Calu3 (cell line): ENCODE measurements at regions not wholly inside any gene's neighbourhood (a gene's known extent, or its start where the extent isn't known, plus 50 kb on each side); places are given as distances from the start of the nearest gene placed in this dataset.

Source experiments
- BruUV-seq: library from RNA; stranded (reverse); fragments of 400-500 nt; replicated peaks from 2 replicates; lab custom pipeline; 2021; lab: Mats Ljungman, UMichigan
- CTCF ChIA-PET: fragments of 300-600 bp; sonication (Branson Sonifier 250); formaldehyde crosslinking; loops from one replicate; lab custom pipeline; 2022; ENCODE audit warnings: antibody characterized with exemption; lab: Charles Lee
- DNase-seq: peaks from one replicate; pipeline ENCODE4 v3.0.0; 2022
- H3K27ac Mint-ChIP-seq: one replicate; pipeline ENCODE4 v1.8.0; 2022; ENCODE audit warnings: mixed read lengths; ENCODE audit not compliant: unreplicated experiment
- H3K27me3 Mint-ChIP-seq: one replicate; pipeline ENCODE4 v1.8.0; 2022; ENCODE audit warnings: mixed read lengths; ENCODE audit not compliant: unreplicated experiment
- H3K36me3 Mint-ChIP-seq: one replicate; pipeline ENCODE4 v1.8.0; 2022; ENCODE audit warnings: mild to moderate bottlenecking, moderate library complexity, mixed read lengths; ENCODE audit not compliant: insufficient read depth, unreplicated experiment
- H3K4me1 Mint-ChIP-seq: one replicate; pipeline ENCODE4 v1.8.0; 2022; ENCODE audit warnings: mild to moderate bottlenecking, low read depth, mixed read lengths; ENCODE audit not compliant: unreplicated experiment
- H3K4me3 Mint-ChIP-seq: one replicate; pipeline ENCODE4 v1.8.0; 2022; ENCODE audit warnings: mild to moderate bottlenecking, low read depth, moderate library complexity, mixed read lengths; ENCODE audit not compliant: unreplicated experiment
- H3K9me3 Mint-ChIP-seq: one replicate; pipeline ENCODE4 v1.8.0; 2022; ENCODE audit warnings: low read depth, mixed read lengths; ENCODE audit not compliant: unreplicated experiment
- intact Hi-C: fragments of 100-400 bp; cut with micrococcal nuclease; formaldehyde crosslinking; loops from one replicate; pipeline ENCODE4 v1.10.0; 2022; ENCODE audit not compliant: unreplicated experiment
- TF ChIP-seq, protein P1 (sequence below): fragments of 200-600 bp; IDR thresholded peaks from one replicate; pipeline ENCODE4 v1.8.0; 2022; ENCODE audit warnings: antibody characterized with exemption; ENCODE audit not compliant: unreplicated experiment

DNA sequence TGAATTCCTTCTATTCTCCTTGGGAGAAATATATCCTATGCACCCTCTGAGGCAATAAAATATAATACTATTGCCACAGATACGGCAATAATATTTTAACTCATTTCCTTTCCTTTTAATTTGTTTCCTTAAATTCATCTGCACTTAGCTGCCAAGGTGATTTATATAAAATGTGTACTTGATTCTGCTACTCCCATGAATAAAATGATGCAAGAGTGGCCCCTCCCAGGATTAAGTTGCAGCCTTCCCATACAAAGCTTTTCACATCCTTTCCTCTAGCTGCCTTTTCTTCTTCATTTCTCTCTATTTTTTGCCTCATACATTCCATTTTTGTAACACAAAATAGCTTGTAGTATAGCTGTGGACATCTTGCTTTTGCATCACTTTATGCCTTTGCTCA, 464.1 kb upstream of the ZEB2 start:
- intact Hi-C loops = no loop called here
- H3K27me3 Mint-ChIP-seq = no peaks in the 10 kb centered on the region
- H3K36me3 Mint-ChIP-seq = no peaks in the 10 kb centered on the region
- TF ChIP-seq, protein P1, sequence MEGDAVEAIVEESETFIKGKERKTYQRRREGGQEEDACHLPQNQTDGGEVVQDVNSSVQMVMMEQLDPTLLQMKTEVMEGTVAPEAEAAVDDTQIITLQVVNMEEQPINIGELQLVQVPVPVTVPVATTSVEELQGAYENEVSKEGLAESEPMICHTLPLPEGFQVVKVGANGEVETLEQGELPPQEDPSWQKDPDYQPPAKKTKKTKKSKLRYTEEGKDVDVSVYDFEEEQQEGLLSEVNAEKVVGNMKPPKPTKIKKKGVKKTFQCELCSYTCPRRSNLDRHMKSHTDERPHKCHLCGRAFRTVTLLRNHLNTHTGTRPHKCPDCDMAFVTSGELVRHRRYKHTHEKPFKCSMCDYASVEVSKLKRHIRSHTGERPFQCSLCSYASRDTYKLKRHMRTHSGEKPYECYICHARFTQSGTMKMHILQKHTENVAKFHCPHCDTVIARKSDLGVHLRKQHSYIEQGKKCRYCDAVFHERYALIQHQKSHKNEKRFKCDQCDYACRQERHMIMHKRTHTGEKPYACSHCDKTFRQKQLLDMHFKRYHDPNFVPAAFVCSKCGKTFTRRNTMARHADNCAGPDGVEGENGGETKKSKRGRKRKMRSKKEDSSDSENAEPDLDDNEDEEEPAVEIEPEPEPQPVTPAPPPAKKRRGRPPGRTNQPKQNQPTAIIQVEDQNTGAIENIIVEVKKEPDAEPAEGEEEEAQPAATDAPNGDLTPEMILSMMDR = no peak
- DNase-seq = no peak
- CTCF ChIA-PET = no interaction called here
- no peaks in the 10 kb centered on the region for H3K4me1 Mint-ChIP-seq
- H3K4me3 Mint-ChIP-seq = no peak overlapping the region
- H3K27ac Mint-ChIP-seq = no peak overlapping the region
- peaks cover 5% of the 10 kb centered on the region for H3K9me3 Mint-ChIP-seq
- no TSS peak for BruUV-seq

DNA sequence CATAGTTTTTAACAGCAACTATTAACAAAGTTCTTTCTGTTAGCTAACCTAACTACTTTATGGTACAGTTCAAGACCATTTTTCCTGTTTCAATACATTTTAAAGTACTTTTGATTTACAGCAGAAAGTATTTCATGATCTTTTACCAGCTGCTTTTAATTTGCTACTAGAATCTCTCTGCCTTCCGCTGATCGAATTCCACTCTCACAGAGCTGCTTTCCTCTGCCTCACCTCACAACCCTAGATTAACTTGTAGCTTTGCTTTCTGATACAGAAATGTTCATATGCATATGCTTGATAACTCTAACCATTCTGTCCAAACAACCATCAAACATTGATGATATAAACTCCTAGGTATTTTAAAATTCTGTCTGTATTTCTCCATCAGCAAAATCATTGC, 463.2 kb upstream of the ZEB2 start:
- intact Hi-C loops = no loop called here
- H3K9me3 Mint-ChIP-seq = peaks cover 5% of the 10 kb centered on the region
- no peak for DNase-seq
- H3K27ac Mint-ChIP-seq = no peak overlapping the region
- H3K4me1 Mint-ChIP-seq = no peaks in the 10 kb centered on the region
- TF ChIP-seq, protein P1 = no peak
- no peaks in the 10 kb centered on the region for H3K27me3 Mint-ChIP-seq
- no peak overlapping the region for H3K4me3 Mint-ChIP-seq
- no peaks in the 10 kb centered on the region for H3K36me3 Mint-ChIP-seq
- CTCF ChIA-PET = no interaction called here
- no TSS peak for BruUV-seq

DNA sequence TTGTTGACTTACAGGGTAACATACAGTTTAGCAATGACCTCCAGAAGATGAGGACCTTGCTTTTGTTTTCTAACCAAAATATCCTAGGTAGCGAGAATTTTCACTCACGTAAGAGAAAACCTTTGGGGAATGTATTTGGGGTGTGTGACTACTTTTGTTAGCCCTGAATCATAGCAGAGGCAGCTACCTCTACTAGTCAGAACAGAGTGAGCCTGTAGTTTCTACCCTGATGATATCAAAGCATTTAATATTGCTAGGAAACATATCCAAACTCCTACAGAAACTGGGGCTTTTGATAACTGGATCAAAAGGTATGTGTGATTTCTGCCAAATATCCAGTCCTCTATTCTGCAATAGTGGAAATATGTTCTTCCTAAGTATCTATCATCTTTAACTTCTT, 462.6 kb upstream of the ZEB2 start:
- Mint-ChIP-seq H3K36me3 (no peaks in the 10 kb centered on the region), H3K4me3 (no peak overlapping the region), H3K27ac (no peak overlapping the region), H3K9me3 (peaks cover 5% of the 10 kb centered on the region), H3K4me1 (no peaks in the 10 kb centered on the region), H3K27me3 (no peaks in the 10 kb centered on the region)
- BruUV-seq = no TSS peak
- CTCF ChIA-PET = no interaction called here
- TF ChIP-seq, protein P1 = no peak
- DNase-seq = no peak
- intact Hi-C loops = no loop called here

DNA sequence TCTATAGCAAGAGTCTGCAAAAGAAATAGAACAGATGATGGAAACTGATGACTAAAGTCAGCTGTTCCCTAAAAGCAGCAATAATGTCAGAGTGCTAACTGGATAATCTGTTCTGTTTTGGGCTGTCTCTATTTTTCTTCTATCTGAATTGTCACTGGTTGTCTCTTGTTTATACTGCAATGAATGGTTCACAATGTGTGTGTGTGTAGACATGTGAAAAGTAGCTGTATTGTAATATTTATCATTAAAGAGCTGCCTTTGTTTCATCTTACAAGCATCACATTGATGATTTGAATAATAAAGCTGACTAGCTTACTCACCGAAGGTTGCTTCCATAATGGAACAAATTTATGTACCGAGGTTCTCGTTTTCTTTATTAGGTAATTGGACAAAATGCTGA, 456.0 kb upstream of the ZEB2 start:
- no peaks in the 10 kb centered on the region for H3K27me3 Mint-ChIP-seq
- no TSS peak for BruUV-seq
- TF ChIP-seq, protein P1 = no peak
- H3K27ac Mint-ChIP-seq = no peak overlapping the region
- H3K36me3 Mint-ChIP-seq = no peaks in the 10 kb centered on the region
- CTCF ChIA-PET = interaction anchor here (0.6 to 0.7 kb wide), 2 partner anchors 618 to 1058 kb away, joined by 3 to 4 read pairs; no protein-coding TSS in a partner anchor
- H3K4me1 Mint-ChIP-seq = no peaks in the 10 kb centered on the region
- intact Hi-C loops = no loop called here
- no peak overlapping the region for H3K4me3 Mint-ChIP-seq
- no peak for DNase-seq
- peaks cover 7% of the 10 kb centered on the region for H3K9me3 Mint-ChIP-seq
